GM23248 (cell line): ENCODE measurements at regions not wholly inside any gene's neighbourhood (a gene's known extent, or its start where the extent isn't known, plus 50 kb on each side); places are given as distances from the start of the nearest gene placed in this dataset.

ENCODE experiments used
- EZH2 ChIP-seq: fragments of 200-600 bp; sonication (generic); IDR thresholded peaks from 2 replicates; pipeline ENCODE4 v1.6.1; 2018; ENCODE audit warnings: antibody characterized with exemption, mild to moderate bottlenecking; ENCODE audit not compliant: insufficient read depth, poor library complexity, severe bottlenecking
- EZH2phosphoT487 ChIP-seq: fragments of 200-600 bp; sonication (generic); IDR thresholded peaks from 2 replicates; pipeline ENCODE4 v1.6.1; 2018; ENCODE audit warnings: antibody characterized with exemption, moderate library complexity, mild to moderate bottlenecking, low read depth; ENCODE audit not compliant: insufficient read depth

DNA sequence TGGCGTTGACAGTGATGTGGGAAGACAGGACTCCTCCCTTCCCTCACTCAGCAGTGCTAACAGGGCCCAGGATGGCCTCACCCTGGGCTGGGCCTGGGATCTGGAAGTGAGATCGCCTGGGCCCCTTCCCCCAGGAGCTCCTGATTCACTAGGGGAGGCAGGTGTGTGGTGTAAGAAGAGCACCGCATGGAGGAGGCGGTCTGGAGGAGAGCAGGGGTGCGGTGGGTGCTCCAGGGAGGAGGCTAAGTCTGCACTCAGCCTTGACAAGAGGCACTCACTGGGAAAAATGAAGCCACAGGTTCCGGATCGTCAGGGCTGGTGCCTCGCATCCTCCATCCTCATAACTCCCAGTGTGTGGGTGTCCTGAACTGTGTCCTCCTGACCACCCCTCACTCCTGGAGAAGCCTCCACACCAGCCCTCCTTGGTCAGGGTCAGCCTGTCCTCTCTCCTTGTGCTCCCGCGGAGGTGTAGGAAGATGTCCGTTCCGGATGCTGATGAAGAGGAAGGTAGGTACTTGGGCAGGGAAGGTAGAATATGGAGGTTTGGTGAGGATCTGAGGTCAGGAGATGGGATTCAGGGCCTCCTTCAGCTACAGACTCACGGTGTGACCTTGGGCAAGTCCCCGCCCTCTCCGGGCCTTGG, 142.1 kb upstream of the WNT4 start:
- no peak for TF ChIP-seq EZH2
- TF ChIP-seq EZH2phosphoT487: no peak
